GM18858 (cell line): ENCODE measurements at regions not wholly inside any gene's neighbourhood (a gene's known extent, or its start where the extent isn't known, plus 50 kb on each side); places are given as distances from the start of the nearest gene placed in this dataset.

ENCODE experiments used
- ATAC-seq: cut with Tn5 transposase; IDR thresholded peaks from one replicate; pipeline ENCODE4 v1.9.1; 2021; ENCODE audit not compliant: unreplicated experiment

DNA sequence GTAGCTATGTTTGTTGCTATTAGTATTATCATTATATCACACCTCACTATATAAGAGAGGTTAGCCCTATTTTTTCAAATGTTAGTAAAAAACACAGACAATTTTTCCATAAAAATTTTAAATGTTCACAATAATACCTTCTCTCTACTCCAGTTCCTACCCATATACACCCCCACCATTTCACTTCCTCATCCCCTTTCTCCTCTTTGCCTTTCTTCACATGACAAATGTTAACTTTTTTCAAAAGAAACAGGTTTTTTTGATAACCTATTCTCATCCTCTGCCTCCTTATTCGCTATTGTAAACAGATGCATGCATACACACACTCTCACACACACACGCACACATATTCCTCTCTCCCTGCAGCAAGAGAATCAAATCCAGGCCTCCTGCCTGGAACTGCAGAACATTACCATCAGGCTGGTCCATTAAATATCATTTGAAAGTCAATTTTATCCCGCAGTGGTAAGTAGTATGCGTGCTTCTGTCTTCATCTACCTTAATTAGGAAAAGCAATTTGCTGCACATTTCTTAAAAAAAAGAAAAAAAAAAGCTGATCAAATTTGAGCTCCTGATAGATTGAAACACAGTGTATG, 55.5 kb downstream of the MID1IP1 start:
- ATAC-seq, result no peak

DNA sequence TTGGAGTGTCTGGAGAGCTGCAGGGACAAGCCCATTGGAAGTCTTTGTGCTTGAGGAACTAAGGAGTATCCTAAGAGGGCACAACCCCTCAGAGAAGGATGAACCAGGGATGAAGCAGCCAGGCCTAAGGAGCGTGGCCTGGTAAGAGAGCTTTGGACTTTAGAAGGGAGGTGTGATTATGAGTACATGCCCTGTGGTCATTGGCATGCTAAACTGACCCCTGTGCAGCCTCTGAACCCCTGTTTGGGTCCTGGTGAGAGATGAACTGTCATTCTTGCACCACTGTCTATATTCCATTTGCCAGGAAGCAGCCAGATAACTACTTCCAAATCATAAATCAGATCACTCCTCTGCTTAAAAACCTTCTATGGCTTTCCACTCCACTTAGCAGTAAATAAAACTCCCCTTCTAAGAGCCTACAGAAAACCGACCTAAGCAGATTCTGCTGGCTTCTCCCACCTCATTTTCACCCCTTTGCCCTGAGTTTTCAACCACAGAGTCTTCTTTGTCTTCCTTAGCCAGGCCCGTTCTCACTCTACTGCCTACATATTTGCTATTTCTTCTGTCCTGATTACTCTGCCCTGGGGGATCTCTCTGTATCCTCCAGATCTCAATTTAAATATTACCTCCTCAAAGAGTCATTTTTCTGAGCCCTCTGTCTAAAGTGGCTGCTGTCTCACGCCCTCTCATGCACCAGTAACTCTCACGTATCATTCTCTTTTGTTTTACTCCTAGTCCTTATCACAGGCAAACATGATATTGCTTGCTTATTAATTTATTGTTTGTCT, 56.7 kb downstream of the MID1IP1 start:
- no peak for ATAC-seq

DNA sequence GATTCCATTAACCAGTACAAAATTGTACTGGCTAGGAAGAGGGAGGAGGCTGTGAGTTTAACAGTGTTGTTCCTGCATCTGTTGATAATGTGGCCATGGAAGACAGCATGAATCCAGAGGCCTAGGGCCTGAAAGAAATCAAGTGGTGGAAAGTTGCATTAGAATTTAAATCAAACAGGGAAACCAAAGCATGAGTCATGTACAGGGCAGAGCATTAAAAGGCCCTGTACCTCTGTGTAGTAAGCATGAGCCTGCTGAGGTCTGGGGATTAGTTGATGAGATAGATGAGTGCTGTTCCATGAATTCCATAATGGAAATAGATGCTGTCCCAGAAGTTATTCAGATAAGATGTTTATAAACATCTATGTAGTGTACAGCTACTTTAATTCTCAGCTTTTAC, 58.3 kb downstream of the MID1IP1 start:
- no peak for ATAC-seq

DNA sequence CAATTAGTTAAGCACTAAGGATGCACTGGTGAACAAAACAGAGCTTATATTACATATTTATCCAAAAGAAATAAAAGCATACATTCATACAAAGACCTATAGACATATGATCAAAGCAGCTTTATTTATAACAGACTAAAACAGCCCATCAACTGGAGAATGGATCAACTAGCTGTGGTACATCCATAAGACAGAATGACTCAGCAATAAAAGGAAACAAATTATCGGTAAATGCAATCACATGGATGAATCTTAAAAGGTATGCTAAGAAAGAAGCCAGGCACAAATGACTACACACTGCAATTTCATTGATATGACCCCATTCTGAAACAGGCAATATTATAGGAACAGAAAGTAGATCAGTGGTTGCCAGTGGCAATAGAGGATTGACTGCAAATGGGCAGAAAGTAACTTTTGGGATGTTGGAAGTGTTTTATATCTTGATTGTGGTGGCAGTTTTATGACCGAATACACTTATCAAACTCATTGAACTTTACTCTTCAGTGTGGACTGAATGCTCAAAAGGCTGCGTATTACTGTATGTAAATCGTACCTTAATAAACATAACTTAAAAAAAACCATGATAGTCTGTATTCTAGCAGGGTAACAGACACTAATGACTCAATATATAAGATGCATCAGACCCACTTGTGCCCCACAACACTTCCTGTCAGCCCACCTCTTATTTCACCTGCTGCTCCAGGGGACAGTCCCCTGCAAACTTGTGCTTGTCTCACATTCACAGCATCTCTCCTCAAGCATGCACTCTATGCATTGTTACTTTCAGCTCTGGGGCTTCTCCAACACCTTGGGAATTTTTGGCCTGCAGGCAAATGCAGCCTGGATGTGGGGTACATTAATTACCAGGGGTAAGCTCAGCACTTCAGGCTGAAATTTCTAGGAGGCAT, 59.1 kb downstream of the MID1IP1 start:
- ATAC-seq, result no peak

DNA sequence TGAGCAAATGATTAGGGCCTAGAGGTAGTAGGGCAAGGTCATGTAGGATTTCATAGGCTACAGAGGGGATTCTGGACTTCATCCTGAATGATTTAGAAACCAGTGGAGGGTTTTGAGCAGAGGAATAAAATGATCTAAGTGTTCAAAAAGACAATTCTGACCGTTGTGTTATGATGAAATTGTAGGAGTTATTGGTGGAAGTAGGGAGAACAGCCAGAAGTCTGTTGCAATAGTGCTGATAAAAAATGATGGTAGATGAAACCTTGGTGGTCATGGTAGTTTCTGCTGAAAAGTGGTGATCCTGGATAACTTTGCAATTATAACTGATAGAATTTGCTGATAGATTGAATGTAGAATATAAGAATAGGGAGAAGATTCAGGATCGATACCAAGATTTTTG, 60.2 kb downstream of the MID1IP1 start:
- ATAC-seq, result no peak

DNA sequence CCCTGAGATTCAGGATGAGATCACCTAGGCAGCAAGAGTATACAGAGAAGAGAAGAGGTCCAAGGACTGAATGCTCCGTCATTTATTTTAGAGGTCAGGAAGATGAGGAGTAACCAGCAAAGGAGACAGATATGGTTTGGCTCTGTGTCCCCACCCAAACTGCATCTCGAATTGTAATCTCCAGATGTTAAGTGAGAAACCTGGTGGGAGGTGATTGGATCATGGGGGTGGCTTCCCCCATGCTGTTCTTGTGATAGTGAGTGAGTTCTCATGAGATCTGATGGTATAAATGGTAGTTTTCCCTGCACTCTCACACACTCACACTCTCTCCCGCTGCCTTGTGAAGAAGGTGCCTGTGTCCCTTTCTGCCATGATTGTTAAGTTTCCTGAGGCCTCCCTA, 60.8 kb downstream of the MID1IP1 start:
- no peak for ATAC-seq

DNA sequence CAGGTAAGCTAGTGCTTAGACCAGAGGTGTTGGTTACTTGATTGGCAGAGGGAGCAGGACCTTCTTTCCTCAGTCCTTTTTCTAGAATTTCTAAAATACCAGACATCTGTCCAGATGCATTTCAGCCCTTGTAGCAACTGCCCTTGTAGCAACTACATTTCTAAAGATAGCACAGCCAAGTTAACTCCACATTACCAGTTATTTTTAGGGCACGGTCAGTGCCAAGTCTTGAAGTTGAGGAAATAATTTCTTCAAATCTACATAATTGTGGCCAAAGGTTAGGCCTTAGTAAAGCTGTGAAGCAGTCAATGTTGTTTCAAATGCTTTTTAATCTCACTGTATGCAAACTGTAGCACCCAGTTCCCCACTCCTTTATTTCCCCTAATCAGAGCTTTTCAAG, 62.9 kb downstream of the MID1IP1 start:
- no peak for ATAC-seq

DNA sequence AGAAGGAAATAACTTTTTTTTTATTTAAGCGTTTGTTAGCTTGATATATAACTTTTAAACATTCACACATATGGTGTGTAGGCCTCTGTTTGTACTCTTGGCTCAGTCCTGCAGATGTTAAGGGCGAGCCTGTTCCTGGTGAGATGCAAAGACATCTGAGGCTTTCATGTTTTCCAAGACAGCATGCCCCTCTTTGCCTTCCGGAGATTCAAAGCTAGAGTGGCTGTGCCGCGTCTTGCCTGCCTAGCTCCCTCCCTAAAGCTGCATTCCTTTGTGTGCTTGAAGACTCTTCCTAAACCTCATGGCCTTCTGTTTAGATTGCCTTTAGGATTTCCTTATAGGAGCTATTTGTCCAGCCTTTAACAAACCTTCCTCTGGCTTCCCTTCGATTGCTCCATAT, 67.1 kb downstream of the MID1IP1 start:
- no peak for ATAC-seq

DNA sequence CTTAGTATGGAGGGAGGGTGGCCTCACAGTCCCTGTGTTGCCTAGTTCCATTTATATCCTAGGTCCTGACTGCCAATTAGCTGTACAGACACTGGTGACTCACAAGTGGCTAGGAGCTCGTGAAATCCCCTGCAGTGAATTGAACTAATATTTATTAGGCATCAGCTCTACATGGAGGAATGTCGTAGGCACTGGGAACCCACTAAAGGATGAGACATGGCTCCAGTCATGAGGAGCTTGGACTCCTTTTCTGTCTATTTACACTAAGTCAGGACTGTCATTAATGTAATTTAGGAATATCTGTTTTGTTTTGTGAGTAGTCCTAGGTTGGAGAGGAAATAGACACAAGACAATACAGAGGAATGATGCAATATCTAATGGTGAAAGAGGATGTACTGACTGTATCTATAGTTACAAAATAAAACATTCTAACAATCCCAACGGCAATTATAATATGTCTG, 67.7 kb downstream of the MID1IP1 start:
- ATAC-seq, result no peak

DNA sequence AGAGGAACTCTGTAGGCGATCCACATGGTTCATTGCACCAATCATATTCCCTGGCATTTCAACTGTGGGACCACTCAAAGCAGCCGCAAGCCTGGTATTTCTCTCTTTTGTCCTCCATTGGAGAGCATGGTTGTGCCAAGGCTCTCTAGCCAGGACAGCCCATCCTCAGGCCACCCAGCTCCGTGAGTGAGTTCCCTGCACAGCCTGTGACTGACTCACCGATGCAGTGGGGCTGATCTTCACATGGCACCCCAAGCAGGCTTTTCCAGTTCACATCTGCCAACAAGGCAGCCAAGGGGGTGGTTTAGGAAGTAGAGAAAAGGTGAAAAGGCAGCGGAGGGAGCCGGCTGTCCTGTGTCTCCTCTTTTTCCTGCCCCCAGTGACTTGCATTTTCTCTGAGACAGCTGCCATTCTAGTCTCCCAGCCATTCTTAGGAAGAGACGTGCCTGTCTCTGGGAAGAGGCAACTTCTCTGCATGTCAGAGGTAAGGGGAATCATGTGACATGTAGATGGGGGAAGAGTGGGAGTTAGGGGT, 69.2 kb downstream of the MID1IP1 start:
- ATAC-seq, result no peak

DNA sequence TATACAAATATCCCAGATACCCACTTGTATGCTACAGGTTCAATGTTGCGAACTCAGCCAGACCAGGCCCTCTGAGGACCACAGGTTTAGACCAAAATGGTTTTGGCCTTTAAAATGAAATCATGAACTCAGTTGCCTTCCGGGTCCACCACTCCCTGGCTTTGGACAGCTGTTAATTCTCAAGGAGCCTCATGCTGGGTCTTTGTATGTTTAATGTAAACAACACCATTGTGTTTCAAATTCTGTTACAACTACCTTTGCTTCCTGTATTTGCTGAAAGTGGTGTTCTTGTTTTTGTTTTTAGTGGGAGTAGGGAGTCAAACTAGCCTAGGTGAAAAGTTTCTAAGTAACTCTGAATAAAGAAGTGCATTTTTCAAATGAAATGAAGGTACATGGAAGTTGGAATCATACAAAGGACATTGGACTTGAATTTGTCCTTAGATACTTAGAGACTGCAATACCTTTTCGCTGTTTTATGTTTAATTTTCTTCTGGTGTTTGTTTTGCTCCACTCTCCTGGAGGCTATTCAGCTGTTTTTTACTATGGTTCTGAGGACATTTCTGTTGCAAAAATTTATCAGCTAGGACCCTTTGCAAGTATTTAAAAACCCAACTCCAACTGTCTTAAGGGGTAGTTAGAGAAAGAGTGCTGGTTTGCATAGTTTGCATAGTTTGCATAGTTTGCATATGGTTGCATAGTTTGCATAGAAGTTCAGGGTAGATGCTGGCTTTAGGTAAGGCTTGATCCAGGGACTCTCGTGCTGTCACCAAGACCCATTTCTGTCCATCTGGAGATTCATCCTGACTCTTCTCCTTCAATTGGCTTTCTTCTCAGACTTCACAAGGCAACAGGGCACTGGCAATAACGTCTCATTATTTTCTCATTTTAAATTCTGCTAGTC, 70.1 kb downstream of the MID1IP1 start:
- ATAC-seq, result no peak

DNA sequence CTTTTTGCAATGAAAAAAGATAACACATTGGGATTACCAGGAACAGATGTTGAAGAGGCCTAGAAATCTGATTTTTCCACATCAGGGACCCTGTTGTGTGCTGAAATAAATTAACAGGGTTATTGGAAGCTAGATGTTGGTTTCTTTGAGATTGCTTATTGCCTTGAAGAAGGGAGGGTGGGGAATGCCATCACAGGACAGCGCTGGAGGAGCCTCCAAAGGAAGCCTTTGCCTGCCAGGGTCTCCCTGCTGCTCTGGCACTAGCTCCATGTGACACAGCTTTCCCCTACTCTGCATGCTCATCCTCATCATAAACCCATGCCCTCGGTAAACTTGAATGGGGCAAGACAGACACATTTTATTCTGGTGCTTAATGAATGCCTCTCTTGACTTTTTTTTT, 76.1 kb downstream of the MID1IP1 start:
- ATAC-seq, result no peak

DNA sequence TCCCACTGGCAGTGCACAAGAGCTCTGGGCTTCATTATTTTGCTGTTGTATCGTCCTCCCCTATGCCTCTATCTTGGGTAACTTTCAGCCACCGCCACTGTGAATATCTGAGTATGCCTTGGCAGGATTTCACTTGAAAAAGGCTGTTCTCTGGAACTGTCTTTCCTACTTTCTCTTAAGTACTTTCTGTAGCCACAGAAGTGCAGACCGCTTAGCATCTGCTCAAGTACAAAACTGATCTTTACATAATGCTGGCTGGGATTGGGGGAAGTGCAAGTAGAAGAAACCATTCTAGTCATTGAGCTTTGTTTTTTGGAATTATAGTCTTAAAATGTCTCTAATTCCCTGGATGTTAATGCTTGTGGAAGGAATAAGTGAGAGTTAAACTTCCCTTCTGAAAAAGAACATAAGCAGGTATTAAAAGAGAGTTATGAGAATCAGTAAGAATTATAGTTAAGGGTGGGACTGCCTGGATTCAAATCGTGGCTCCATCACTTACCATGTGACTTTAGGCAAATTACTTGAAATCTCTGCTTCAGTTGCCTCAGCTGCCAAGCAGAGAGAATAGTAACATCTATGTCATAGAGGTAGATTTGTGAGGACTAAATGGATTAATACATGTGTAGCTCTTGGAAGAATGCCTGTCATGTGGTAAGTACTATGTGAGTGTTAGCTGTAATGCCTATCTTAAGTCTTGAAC, 77.5 kb downstream of the MID1IP1 start:
- no peak for ATAC-seq

DNA sequence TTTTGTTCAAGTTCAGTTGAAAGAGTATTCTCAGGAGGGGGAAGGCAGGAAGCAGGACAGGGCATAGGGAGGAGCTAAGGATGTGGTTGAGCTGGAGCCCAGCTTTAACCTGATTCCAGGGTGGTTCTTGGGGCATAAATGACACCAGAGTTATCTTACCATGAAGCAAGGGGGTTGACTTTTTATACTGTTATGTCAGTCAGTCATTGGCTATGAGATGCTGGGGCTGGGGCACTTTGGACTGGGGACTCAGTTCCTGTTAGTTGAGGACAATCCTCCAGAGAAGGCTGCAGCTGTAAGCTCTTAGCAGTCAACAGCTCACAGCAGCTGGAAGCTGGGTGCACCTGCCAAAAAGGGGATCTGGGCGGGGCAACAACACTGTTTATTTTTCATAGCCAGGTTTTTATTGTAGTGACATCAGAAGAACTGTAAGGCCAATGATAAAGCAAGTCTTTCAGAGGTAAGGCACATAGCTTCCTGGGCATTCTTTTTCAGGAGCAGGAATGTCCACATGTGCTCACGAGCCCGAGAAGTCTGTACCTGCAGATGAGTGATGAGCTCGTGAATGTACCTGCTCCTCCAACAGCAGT, 78.5 kb downstream of the MID1IP1 start:
- peak; percentile 37 for ATAC-seq

DNA sequence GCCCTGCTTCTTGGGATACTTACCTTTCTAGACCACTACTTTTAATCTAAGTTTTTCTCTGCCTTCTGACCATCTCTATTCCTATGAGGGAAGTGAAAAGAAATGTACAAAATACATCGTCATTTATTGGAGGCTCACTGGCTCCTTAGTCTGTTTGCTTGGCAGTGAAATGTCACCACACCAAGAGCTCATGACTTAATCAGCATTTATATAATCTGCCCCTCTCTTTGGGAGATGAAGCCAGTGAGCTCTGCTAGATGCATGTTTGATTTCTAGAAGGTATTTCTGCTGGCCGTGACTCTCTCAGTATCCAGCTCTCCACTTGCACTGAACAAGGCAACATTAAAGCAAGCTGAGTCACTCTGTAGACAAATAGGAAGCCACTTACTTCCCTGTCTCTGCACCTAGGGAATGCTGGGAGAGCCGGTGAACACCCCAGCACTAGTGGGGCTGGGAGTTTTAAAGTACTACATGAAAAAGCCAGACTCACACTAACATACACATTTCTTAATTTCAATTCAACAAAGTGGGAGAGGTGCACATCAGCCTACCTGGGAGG, 79.1 kb downstream of the MID1IP1 start:
- no peak for ATAC-seq

DNA sequence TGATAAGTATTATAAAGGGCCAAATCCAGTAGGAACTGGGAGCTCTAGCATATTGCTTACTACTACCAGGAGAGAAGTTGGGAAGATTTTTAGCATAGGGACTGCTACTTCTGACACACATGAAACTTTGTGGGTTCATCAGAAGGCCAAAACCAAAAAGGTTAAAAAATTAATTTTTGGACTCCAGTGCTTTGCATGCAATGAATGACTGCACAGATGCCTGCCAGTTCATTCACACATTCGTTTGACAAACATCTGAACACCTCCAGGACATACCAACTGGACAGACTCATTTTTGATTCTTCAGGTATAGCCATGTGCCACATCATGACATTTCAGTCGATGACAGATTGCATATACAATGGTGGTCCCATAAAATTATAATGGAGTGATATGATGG, 79.8 kb downstream of the MID1IP1 start:
- no peak for ATAC-seq

DNA sequence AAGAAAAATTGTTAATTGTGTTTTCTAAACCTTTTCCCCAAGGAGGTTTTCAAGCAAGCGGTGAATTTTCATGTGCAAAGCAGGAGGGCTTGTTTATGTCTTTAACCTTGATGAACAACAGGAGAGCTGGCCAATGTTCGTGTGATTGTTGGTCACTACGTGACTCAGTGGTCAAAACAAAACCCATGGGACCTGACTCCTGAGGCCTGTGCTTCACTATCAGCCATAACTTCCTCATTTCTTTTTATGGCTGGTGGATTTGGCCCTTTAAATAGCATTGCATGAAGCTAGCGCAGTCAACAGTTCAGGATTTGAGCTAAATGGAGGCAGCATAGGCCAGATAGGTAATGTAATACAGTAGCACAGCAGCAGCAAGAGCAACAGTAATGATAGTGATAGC, 80.5 kb downstream of the MID1IP1 start:
- ATAC-seq, result peak; percentile 35

DNA sequence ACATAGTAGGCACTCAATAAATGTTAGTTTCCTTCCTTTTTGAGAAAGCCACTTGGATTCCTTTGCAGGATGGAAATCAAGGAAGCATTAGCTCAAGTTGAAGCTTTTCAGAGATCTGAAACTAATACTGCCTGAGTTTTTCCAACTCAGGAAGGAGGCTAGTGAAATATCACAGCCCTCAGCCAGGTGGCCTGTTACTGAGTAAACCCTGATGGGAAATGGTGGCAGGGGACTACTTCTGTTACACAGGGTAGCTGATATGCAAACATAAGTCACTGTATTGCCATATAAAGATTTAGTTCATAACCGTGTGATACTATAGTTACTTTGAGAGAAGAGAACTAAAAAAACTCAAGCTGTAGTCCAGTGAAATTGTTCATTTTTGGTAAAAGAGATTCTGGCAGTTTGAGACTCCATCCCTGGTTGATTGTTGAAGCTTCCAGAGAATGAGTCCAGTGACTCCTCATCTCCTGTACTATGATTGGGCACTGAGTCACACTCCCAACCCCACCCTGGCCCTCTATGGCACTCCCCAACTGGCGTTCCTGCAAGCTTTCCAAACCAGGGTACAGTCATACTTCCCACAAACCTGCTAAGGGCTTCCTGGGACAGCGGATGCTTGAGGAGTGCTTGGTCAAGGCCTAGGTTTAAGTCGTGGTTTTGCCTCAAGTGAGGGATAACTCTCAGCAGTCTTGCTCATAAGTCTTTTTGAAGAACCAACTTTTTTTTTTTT, 81.8 kb downstream of the MID1IP1 start:
- ATAC-seq, result no peak
